Glutamatergic neuron (in vitro differentiated cells): ENCODE measurements at regions not wholly inside any gene's neighbourhood (a gene's known extent, or its start where the extent isn't known, plus 50 kb on each side); places are given as distances from the start of the nearest gene placed in this dataset.
"Not testable (repeated sequence)": the region's sequence is repeated elsewhere in the genome, so short reads cannot be mapped to it uniquely, and the experiment has no call there.

Experiments
- DNase-seq: peaks from one replicate; pipeline ENCODE4 v3.0.0; 2022
- H3K27ac Mint-ChIP-seq: one replicate; pipeline ENCODE4 v1.8.0; 2020; ENCODE audit warnings: mild to moderate bottlenecking, mixed read lengths, inconsistent platforms; ENCODE audit not compliant: unreplicated experiment
- H3K27me3 Mint-ChIP-seq: one replicate; pipeline ENCODE4 v1.8.0; 2020; ENCODE audit warnings: mild to moderate bottlenecking, moderate library complexity, mixed read lengths, inconsistent platforms; ENCODE audit not compliant: unreplicated experiment
- H3K36me3 Mint-ChIP-seq: one replicate; pipeline ENCODE4 v1.8.0; 2020; ENCODE audit warnings: mild to moderate bottlenecking, mixed read lengths, inconsistent platforms; ENCODE audit not compliant: unreplicated experiment
- H3K4me1 Mint-ChIP-seq: one replicate; pipeline ENCODE4 v1.8.0; 2020; ENCODE audit warnings: mild to moderate bottlenecking, low read depth, mixed read lengths, inconsistent platforms; ENCODE audit not compliant: unreplicated experiment
- H3K4me3 Mint-ChIP-seq: one replicate; pipeline ENCODE4 v1.8.0; 2020; ENCODE audit warnings: mild to moderate bottlenecking, mixed read lengths, inconsistent platforms; ENCODE audit not compliant: unreplicated experiment
- H3K9me3 Mint-ChIP-seq: one replicate; pipeline ENCODE4 v1.8.0; 2020; ENCODE audit warnings: mild to moderate bottlenecking, moderate library complexity, mixed read lengths, inconsistent platforms; ENCODE audit not compliant: unreplicated experiment
- TF ChIP-seq, protein P1 (sequence below): fragments of 200-600 bp; sonication (generic); IDR thresholded peaks from one replicate; pipeline ENCODE4 v1.5.0; 2021; ENCODE audit not compliant: partially characterized antibody, unreplicated experiment

DNA sequence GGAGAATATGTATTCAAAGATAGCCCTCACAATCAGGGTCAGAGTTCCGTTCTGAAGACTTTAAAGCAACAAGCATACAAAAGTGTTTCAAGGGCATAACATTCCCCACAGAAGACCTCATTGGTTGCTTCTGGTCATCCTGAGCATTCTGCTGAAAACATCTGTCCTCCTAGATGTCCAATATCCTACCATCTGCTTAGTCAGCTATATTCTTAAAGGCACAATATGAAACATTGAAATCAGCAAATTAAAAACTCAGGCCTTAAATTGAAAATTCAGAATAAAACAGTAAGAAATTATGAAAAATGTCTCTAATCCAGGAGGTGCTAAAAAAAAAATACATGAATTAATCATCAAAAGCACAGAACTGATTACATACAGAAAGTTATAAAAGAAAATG, 1491.2 kb upstream of the PRR20A start:
- Mint-ChIP-seq H3K27me3 (no peaks in the 10 kb centered on the region), H3K27ac (peak overlapping the region; percentile 71), H3K36me3 (no peaks in the 10 kb centered on the region), H3K4me1 (peaks cover 13% of the 10 kb centered on the region), H3K4me3 (peak overlapping the region; percentile 43), H3K9me3 (no peaks in the 10 kb centered on the region)
- DNase-seq = no peak
- TF ChIP-seq, protein P1, sequence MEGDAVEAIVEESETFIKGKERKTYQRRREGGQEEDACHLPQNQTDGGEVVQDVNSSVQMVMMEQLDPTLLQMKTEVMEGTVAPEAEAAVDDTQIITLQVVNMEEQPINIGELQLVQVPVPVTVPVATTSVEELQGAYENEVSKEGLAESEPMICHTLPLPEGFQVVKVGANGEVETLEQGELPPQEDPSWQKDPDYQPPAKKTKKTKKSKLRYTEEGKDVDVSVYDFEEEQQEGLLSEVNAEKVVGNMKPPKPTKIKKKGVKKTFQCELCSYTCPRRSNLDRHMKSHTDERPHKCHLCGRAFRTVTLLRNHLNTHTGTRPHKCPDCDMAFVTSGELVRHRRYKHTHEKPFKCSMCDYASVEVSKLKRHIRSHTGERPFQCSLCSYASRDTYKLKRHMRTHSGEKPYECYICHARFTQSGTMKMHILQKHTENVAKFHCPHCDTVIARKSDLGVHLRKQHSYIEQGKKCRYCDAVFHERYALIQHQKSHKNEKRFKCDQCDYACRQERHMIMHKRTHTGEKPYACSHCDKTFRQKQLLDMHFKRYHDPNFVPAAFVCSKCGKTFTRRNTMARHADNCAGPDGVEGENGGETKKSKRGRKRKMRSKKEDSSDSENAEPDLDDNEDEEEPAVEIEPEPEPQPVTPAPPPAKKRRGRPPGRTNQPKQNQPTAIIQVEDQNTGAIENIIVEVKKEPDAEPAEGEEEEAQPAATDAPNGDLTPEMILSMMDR = no peak

DNA sequence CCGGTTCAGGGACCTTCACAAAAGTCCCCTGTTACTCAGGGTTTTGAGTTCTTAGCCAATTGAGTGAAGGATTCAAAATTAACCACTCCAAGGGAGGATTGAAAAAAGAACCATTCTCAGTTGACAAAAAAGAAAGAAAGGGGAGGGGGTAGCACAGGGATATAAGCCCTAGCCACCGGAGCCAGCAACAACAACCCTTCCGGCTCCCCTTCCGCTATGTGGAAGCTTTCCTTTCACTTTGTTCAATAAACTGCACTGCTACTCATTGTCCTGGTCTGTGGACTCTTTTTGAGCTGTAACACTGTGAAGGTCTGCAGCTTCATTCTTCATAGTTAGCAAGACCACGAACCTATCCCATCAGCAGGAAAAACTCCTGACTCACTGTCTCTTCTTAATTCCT, 1488.1 kb upstream of the PRR20A start:
- Mint-ChIP-seq H3K4me1 (peaks cover 16% of the 10 kb centered on the region), H3K9me3 (peaks cover 3% of the 10 kb centered on the region), H3K27me3 (peaks cover 2% of the 10 kb centered on the region), H3K36me3 (no peaks in the 10 kb centered on the region), H3K4me3 (no peak overlapping the region), H3K27ac (no peak overlapping the region)
- no peak for DNase-seq
- TF ChIP-seq, protein P1 = no peak

DNA sequence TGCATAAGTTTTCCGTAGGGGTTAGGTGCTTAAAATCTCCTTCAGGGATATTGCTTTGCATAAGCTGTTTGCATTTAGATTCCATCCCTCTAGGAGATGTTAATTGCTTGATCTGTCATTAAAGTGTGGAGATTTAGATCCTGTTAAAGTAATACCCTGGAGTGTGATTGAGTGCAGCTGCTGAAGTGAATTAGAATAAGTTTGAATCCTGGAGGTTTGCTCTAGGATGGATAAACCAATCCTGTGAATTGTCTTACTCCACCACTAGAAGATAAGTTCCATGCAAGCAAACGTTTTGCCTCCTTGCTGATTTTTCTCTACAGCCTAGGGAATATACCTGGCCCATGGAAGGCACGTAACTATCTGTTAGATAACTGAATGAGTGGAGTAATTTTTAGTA, 1487.2 kb upstream of the PRR20A start:
- no peak for DNase-seq
- H3K9me3 Mint-ChIP-seq = peaks cover 3% of the 10 kb centered on the region
- no peaks in the 10 kb centered on the region for H3K36me3 Mint-ChIP-seq
- H3K27ac Mint-ChIP-seq = no peak overlapping the region
- TF ChIP-seq, protein P1 = no peak
- H3K27me3 Mint-ChIP-seq = peaks cover 2% of the 10 kb centered on the region
- peaks cover 16% of the 10 kb centered on the region for H3K4me1 Mint-ChIP-seq
- H3K4me3 Mint-ChIP-seq = no peak overlapping the region

DNA sequence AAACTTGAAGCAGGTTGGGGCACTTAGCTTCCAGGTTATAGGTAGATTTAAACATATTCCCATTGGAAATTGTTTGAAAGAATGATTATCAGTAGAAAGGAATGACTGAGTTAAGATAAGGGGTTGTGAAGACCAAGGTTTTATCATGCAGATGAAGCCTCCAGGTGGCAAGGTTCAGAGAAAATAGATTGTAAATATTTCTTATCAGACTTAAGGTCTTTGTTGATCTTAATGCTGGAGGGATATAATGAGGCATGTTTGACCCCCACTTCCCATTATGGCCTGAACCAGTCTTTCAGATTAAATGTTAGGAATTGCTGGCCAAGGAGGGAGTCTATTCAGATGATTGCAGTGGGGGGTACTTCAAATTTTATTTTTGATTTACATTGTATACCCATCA, 1486.5 kb upstream of the PRR20A start:
- H3K27ac Mint-ChIP-seq = no peak overlapping the region
- DNase-seq = no peak
- TF ChIP-seq, protein P1 = no peak
- H3K4me1 Mint-ChIP-seq = peaks cover 11% of the 10 kb centered on the region
- H3K36me3 Mint-ChIP-seq = no peaks in the 10 kb centered on the region
- peaks cover 2% of the 10 kb centered on the region for H3K27me3 Mint-ChIP-seq
- H3K9me3 Mint-ChIP-seq = peaks cover 3% of the 10 kb centered on the region
- H3K4me3 Mint-ChIP-seq = no peak overlapping the region

DNA sequence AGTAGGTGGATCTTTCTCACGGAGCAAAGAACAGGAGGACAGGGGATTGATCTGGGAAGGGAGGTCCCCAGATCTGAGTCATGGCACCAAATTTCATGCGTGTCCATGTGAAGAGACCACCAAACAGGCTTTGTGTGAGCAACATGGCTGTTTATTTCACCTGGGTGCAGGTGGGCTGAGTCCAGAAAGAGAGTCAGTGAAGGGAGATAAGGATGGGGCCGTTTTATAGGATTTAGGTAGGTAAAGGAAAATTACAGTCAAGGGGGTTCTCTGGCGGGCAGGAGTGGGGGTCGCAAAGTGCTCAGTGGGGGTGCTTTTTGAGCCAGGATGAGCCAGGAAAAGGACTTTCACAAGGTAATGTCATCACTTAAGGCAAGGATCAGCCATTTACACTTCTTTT, 1480.5 kb upstream of the PRR20A start:
- not testable (repeated sequence) for H3K4me3 Mint-ChIP-seq, H3K4me1 Mint-ChIP-seq, H3K9me3 Mint-ChIP-seq, DNase-seq, H3K27ac Mint-ChIP-seq, H3K36me3 Mint-ChIP-seq, H3K27me3 Mint-ChIP-seq

DNA sequence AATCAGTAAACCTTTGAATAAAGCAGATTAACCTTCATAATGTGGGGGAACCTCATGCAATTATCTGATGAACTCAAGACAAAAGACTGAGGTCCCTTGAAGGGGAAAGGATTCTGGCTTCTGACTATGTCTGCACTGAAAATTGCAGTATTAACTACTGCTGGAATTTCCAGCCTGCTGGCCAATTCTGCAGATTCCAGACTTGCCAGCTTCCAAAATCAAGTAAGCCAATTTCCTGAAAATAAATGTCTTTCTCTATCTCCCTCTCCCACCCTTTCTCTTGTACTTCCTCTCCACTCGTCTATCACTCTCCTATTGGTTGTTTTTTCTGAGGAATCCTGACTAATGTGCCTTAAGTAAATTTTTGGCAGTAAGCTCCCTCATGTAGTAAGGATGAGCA, 1479.9 kb upstream of the PRR20A start:
- Mint-ChIP-seq H3K4me1 (peaks cover 3% of the 10 kb centered on the region), H3K36me3 (no peaks in the 10 kb centered on the region), H3K27me3 (peaks cover 2% of the 10 kb centered on the region), H3K27ac (no peak overlapping the region), H3K9me3 (peaks cover 7% of the 10 kb centered on the region), H3K4me3 (no peak overlapping the region)
- DNase-seq = no peak
- TF ChIP-seq, protein P1 = no peak
